GM18951 (cell line): ENCODE measurements at regions not wholly inside any gene's neighbourhood (a gene's known extent, or its start where the extent isn't known, plus 50 kb on each side); places are given as distances from the start of the nearest gene placed in this dataset.

Source experiments
- POLR2A ChIP-seq: IDR thresholded peaks from 4 replicates; pipeline ENCODE4 v1.6.1; 2011; ENCODE audit warnings: mild to moderate bottlenecking; ENCODE audit not compliant: insufficient read length, insufficient read depth; ENCODE audit errors: extremely low read depth
- in situ Hi-C: fragments of 300-500 bp; cut with MboI; formaldehyde crosslinking; loops from one replicate; pipeline ENCODE4 v1.12.0; 2022; ENCODE audit warnings: low sequenced_read_pairs, mixed read lengths, inconsistent platforms; ENCODE audit not compliant: unreplicated experiment

DNA sequence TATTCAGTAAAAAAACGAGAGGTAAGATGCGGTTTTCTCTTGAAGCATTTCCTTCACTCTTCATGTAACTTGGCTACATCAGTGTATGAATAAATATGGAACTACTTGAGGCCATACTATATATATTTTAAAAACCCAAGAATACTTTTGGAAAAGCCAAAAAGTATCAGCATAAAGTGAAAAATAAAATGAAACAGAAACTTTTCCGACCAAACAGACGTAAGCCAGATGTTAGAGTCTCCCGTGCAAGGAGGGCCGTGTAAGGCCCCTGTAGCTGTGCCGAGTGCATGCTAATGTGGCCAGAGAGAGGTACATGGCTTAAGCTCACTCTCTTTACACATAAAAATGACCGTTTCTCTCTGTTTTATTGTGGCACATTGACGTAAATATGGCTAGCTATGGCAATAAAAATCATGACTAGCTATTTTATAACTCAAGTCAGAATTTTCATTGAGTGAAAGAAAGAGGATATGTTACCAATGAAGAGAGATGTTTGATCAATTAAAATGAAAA lies 140.1 kb upstream of the GMDS start:
- in situ Hi-C loops: no loop called here
- TF ChIP-seq POLR2A: no peak

DNA sequence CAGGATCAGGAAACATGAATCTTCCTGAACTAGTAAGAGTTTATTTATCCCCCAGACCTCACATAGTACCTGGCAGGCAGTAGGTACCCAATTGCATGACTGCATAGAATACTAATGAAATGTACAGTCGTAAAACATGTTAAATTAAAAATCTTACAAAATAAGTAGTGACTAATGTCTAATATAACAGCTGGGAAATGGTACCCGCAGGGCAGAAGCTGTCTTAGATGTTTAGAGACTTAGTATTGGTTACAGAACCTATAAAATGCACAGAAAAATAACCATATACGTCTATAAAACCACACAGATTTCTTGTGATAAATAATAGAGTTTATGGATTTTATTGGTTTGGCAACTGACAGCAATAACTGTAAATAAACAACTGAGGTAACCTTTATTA lies 139.1 kb upstream of the GMDS start:
- in situ Hi-C loops: no loop called here
- no peak for TF ChIP-seq POLR2A

GRCh38 chr6:2381872-2382661 lies 136.7 kb upstream of the GMDS start:
- in situ Hi-C loops: no loop called here
- no peak for TF ChIP-seq POLR2A

DNA sequence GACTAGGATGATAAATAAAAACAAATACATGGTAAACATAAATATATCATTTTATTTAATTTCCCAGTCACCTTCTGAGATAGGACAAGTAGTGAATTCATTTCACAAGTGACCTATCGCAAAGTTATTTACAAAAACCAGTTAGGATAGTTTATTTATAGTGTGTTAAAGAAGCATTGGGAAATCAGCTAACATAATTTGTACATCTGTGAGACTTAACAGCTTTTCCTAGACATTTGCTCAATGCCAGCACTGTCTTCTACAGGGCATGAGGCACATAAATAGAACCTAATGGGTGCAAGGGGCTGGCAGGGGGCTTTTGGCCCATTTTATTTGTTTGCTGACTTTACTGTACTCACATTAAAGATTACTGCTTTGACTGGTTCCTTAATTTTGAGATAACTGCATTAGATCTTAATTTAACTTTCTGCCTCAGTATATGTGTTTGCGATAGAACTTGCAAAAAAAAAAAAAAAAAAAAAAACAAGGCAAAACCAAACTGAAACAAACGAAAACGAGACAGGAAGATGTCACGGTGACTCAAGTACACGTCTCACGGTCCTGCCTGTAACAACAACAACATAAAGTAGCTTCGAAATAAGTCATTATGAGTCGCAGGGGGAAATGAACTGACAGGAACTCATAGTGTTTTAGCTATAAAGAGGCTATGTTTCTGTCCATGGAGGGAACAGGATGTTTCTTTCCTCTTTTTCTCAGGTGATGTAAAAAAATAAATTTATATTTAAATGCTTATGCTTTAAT lies 133.7 kb upstream of the GMDS start:
- in situ Hi-C loops: no loop called here
- TF ChIP-seq POLR2A: no peak

DNA sequence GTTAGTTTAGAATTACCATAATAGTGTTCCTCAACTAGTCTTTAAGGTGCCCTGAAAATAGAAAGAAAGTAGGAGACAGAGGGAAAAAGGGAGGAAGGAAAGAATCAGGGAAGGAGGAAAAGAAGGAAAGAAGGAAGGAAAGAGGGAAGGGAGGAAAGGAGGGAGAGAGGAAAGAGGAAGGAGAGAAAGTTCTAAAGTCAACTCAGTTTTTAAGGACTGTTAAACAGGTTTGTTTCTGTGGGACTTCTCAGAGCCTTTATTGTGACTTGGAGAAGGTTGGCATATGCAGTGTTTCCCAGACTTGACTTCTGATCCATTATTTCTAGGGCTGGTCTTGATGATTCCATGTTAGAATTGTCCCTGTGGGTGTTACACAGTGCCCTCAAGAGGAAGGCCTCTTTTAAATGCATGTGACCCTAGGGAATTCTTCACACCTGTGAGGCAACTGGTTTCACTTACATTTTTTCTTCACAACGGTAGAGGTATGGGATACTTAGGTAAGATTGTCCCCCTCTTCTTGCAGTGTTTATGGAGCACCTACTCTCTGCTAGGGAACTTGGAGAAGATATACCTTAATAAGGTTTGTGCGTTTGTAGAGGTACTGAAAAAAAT lies 132.7 kb upstream of the GMDS start:
- TF ChIP-seq POLR2A: no peak
- in situ Hi-C loops: no loop called here

DNA sequence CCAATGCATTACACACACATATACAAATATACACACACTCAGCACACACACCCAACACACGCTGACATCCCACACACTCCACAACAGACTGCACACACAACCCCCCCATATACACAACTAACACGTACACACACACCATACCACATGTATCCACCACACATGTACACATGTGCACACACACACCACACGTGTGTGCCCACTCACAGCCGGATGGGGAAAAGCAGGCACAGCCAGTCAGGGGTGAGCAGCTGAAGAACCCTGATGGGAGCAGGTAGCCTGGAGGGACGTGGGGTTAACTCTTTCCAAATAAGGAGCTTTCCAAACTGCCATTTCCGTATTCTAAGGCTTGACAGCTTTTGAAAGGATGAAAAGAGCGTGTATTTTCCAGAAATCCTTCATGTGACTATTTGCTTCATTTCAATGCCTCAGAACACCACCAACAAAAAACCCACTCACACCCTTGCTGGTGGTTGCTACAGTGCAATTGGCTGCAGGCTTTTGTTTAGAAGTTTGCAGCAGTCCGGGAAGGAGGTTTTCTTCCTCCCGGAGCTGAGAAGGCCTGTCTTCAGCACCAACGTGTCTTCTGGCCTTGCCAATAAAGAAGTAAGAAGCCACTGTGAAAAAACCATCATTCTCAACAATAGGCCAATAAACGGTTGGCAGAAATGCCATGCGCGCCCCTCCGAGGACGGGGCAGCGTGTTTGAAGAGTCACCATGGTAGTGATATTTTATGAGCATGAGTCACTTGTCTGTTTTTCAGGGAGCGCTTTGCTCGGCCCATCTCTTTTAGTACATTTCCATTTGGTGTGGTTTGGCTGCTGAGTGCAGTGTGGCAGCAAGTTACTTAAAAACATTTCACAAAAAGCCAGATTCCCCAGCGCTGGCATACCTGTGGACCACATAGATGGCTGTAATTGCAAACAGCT lies 131.3 kb upstream of the GMDS start:
- no peak for TF ChIP-seq POLR2A
- in situ Hi-C loops: no loop called here

DNA sequence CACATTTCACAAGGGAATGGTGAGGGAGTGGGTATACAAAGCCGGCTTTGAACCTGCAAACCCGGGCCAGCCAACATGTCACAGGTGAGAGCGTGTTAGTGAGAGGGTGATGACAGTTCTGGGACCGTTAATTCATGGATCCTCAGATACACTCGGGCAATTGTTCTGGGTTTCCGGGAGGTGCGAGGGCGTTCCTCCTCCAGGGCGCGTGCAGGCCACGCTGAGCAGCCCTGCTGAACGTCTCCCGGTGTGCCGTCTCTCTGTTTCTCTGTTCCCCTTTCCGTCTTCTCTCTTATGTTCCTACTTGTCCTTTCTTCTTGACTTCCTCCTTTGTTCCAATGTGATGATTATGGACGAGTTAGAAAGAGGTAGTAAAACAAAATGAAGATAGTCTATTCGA lies 130.0 kb upstream of the GMDS start:
- no peak for TF ChIP-seq POLR2A
- in situ Hi-C loops: no loop called here

- in situ Hi-C loops: no loop called here
- TF ChIP-seq POLR2A: no peak
Observed at GRCh38 chr6:2369606-2370005, 124.2 kb upstream of the GMDS start.

GRCh38 chr6:2363211-2363610 lies 117.8 kb upstream of the GMDS start:
- TF ChIP-seq POLR2A: no peak
- in situ Hi-C loops: no loop called here

GRCh38 chr6:2361195-2361594 lies 115.8 kb upstream of the GMDS start:
- in situ Hi-C loops: no loop called here
- no peak for TF ChIP-seq POLR2A

- in situ Hi-C loops: no loop called here
- no peak for TF ChIP-seq POLR2A
Observed at GRCh38 chr6:2360716-2361115, 115.3 kb upstream of the GMDS start.

DNA sequence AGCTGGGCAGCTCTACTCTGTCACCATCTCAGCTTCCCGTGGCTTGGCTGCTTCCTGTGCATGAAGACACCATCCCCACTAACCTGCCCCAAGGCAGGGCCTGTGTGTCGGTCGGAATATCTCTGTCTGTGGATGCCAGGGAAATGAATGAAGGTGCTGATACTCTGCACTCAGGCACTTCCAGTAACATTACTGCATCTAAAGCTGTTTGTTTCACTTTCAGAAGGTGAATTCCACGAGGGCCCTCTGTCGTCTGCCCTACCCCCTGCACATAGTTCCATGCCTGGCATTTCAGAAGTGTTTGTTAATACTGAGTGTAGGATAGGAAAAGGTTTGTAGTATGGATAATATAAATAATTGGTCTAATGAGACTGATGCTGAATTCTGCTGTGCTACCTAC lies 114.7 kb upstream of the GMDS start:
- in situ Hi-C loops: no loop called here
- no peak for TF ChIP-seq POLR2A

- TF ChIP-seq POLR2A: no peak
- in situ Hi-C loops: no loop called here
Observed at GRCh38 chr6:2355150-2355549, 109.7 kb upstream of the GMDS start.

DNA sequence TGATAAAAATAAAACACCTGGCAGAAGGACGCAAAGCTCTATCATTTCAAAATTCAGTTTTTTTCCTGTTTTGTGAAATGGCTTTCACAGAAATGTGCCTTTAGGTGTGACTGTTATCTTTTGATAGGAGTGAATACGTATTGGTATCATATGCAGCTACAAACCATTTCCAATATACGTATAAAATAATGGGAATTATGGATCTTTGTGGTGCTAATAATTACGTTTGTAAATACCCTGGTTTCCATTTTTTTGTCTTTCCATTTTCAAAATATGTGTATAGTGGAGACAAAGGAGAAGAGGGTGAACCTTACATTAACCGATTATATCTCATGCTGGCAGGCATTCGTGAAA lies 108.7 kb upstream of the GMDS start:
- in situ Hi-C loops: no loop called here
- TF ChIP-seq POLR2A: no peak
